ENCODE measurements at regions not wholly inside any gene's neighbourhood (a gene's known extent, or its start where the extent isn't known, plus 50 kb on each side); places are given as distances from the start of the nearest gene placed in this dataset.

DNA sequence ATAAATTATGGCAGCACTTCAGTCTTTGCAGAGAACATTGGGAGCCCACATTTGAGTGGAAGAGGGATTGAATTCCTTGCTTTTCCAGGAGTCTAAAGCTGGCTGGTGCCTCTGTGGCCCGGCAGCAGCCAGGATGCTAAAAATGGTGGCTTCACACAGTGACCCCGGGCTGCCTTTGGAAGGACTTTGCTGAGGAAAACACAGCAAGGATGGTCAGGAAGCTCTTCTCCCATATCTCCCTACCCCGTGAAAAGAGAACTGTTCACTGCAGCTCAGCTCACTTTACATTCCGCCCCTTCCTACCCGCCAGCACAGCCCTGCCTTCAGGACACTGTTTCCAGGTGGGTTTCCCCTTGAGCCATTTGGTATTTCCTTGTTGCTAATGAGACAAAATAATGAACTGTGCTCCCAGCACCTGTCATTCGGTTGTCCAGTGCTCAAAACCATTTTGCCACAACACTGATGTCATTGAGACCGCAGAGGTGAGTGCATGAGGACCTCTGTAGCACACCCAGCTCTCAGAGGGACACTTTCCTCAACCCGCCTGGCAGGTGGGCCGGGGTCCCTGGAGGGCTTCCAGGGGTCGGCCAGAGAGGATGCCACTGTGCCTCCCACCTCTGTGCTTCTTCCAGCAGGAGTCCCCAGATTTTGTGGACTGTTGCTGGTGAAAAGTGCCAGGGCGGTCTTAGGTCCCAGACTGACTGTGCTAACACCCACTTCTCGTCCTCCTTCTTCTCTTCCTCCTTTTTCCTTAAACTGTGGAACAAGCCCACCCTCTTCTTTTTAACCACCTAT lies 255.7 kb upstream of the PPP2R2D start:
- Histone ChIP-seq H3F3A (ENCODE audit: insufficient read depth, low read length, poor library complexity, severe bottlenecking) (no peaks in the 10 kb centered on the region), H3K4me3 (ENCODE audit: low read length) (no peak overlapping the region), H3K27me3 (ENCODE audit: insufficient read depth, low read depth, low read length) (no peaks in the 10 kb centered on the region), H3K9me3 (ENCODE audit: low read length) (no peaks in the 10 kb centered on the region), H3K79me2 (replicated peaks; ENCODE audit: insufficient read depth, low read length) (no peaks in the 10 kb centered on the region), H3K36me3 (ENCODE audit: insufficient read depth, low read length) (no peaks in the 10 kb centered on the region), H4K20me1 (ENCODE audit: insufficient read depth) (no peaks in the 10 kb centered on the region), H3K9me2 (ENCODE audit: insufficient read depth, low read length) (no peaks in the 10 kb centered on the region), H2AFZ (ENCODE audit: low read depth, low read length) (no peak overlapping the region), H3K27ac (ENCODE audit: low read length) (no peak overlapping the region), H3K9ac (ENCODE audit: low read length) (no peak overlapping the region), H3K4me2 (ENCODE audit: low read length) (no peak overlapping the region)
- TF ChIP-seq SMC3 (conservative IDR thresholded peaks at IDR 0.05; ENCODE audit: poor library complexity), result no peak
- TF ChIP-seq, protein P1, sequence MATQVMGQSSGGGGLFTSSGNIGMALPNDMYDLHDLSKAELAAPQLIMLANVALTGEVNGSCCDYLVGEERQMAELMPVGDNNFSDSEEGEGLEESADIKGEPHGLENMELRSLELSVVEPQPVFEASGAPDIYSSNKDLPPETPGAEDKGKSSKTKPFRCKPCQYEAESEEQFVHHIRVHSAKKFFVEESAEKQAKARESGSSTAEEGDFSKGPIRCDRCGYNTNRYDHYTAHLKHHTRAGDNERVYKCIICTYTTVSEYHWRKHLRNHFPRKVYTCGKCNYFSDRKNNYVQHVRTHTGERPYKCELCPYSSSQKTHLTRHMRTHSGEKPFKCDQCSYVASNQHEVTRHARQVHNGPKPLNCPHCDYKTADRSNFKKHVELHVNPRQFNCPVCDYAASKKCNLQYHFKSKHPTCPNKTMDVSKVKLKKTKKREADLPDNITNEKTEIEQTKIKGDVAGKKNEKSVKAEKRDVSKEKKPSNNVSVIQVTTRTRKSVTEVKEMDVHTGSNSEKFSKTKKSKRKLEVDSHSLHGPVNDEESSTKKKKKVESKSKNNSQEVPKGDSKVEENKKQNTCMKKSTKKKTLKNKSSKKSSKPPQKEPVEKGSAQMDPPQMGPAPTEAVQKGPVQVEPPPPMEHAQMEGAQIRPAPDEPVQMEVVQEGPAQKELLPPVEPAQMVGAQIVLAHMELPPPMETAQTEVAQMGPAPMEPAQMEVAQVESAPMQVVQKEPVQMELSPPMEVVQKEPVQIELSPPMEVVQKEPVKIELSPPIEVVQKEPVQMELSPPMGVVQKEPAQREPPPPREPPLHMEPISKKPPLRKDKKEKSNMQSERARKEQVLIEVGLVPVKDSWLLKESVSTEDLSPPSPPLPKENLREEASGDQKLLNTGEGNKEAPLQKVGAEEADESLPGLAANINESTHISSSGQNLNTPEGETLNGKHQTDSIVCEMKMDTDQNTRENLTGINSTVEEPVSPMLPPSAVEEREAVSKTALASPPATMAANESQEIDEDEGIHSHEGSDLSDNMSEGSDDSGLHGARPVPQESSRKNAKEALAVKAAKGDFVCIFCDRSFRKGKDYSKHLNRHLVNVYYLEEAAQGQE (IDR thresholded peaks at IDR 0.05; ENCODE audit: borderline replicate concordance), result no peak
- no peak for TF ChIP-seq TAF1 (IDR thresholded peaks at IDR 0.05; ENCODE audit: low read depth)
- TF ChIP-seq CTCF (IDR thresholded peaks at IDR 0.05; ENCODE audit: poor library complexity, severe bottlenecking), result no peak
- no peak for TF ChIP-seq RAD21 (conservative IDR thresholded peaks at IDR 0.05)
- no peak for TF ChIP-seq POLR2AphosphoS5 (IDR thresholded peaks at IDR 0.05)
- no peak for TF ChIP-seq EZH2 (IDR thresholded peaks at IDR 0.05; ENCODE audit: borderline replicate concordance, insufficient read depth, low read length, poor library complexity, severe bottlenecking)
- TF ChIP-seq EP300 (conservative IDR thresholded peaks at IDR 0.05; ENCODE audit: poor library complexity, severe bottlenecking), result no peak
- no peak for TF ChIP-seq MXI1 (conservative IDR thresholded peaks at IDR 0.05; ENCODE audit: poor library complexity, severe bottlenecking)

DNA sequence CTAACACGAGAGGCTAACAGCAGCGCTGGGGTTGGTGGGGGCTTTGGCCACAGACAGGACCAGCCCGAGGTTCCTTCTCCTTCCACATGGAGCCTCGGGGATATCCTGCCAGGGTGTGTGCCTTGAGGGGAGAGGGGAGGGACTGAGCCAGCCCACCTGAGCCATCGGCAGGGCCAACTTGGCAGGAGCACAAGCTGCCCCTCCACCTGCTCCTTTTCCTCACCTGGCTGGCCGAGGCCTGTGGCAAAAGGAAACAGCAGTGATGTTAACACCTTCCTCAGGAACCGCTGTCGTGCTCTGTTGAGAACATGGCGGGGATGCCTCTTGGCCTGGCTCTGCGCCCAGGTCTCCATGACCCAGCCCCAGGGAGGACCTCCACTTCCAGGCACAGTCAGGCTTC lies 255.1 kb upstream of the PPP2R2D start:
- no peak overlapping the region for H3K4me3 ChIP-seq (ENCODE audit: low read length)
- H3K79me2 ChIP-seq (replicated peaks; ENCODE audit: insufficient read depth, low read length), result no peaks in the 10 kb centered on the region
- no peak for TF ChIP-seq MXI1 (conservative IDR thresholded peaks at IDR 0.05; ENCODE audit: poor library complexity, severe bottlenecking)
- TF ChIP-seq EP300 (conservative IDR thresholded peaks at IDR 0.05; ENCODE audit: poor library complexity, severe bottlenecking), result no peak
- TF ChIP-seq EZH2 (IDR thresholded peaks at IDR 0.05; ENCODE audit: borderline replicate concordance, insufficient read depth, low read length, poor library complexity, severe bottlenecking), result no peak
- TF ChIP-seq, protein P1 (IDR thresholded peaks at IDR 0.05; ENCODE audit: borderline replicate concordance), result no peak
- no peak for TF ChIP-seq TAF1 (IDR thresholded peaks at IDR 0.05; ENCODE audit: low read depth)
- no peak for TF ChIP-seq POLR2AphosphoS5 (IDR thresholded peaks at IDR 0.05)
- TF ChIP-seq RAD21 (conservative IDR thresholded peaks at IDR 0.05), result no peak
- no peak for TF ChIP-seq SMC3 (conservative IDR thresholded peaks at IDR 0.05; ENCODE audit: poor library complexity)
- no peak for TF ChIP-seq CTCF (IDR thresholded peaks at IDR 0.05; ENCODE audit: poor library complexity, severe bottlenecking)
- H4K20me1 ChIP-seq (ENCODE audit: insufficient read depth), result no peaks in the 10 kb centered on the region
- H3K27me3 ChIP-seq (ENCODE audit: insufficient read depth, low read depth, low read length), result no peaks in the 10 kb centered on the region
- no peak overlapping the region for H3K27ac ChIP-seq (ENCODE audit: low read length)
- no peaks in the 10 kb centered on the region for H3K9me3 ChIP-seq (ENCODE audit: low read length)
- no peaks in the 10 kb centered on the region for H3K36me3 ChIP-seq (ENCODE audit: insufficient read depth, low read length)
- no peaks in the 10 kb centered on the region for H3K9me2 ChIP-seq (ENCODE audit: insufficient read depth, low read length)
- no peak overlapping the region for H3K4me2 ChIP-seq (ENCODE audit: low read length)
- H2AFZ ChIP-seq (ENCODE audit: low read depth, low read length), result no peak overlapping the region
- no peaks in the 10 kb centered on the region for H3F3A ChIP-seq (ENCODE audit: insufficient read depth, low read length, poor library complexity, severe bottlenecking)
- no peak overlapping the region for H3K9ac ChIP-seq (ENCODE audit: low read length)
